HCT116 (cell line): ENCODE measurements at regions not wholly inside any gene's neighbourhood (a gene's known extent, or its start where the extent isn't known, plus 50 kb on each side); places are given as distances from the start of the nearest gene placed in this dataset.

Experiments used
- ATAC-seq: fragments of 200-7000 bp; cut with Tn5 transposase; 2 replicates; pipeline ENCODE4 v1.9.1; 2020; ENCODE audit warnings: mild to moderate bottlenecking, moderate library complexity
- BruUV-seq: library from RNA; stranded (reverse); fragments of 400-500 nt; replicated peaks from 2 replicates; lab custom pipeline; 2021; lab: Mats Ljungman, UMichigan
- CTCF ChIA-PET: fragments of 300-600 bp; sonication (Branson Sonifier 250); formaldehyde crosslinking; loops from one replicate; lab custom pipeline; 2021; ENCODE audit warnings: antibody characterized with exemption; lab: Charles Lee
- POLR2A ChIA-PET: fragments of 300-600, 350-600 bp; sonication (Branson Sonifier 250); formaldehyde crosslinking; loops from one replicate; lab custom pipeline; 2021; ENCODE audit warnings: antibody characterized with exemption; lab: Charles Lee
- RAD21 ChIA-PET, 2 experiments: fragments of 300-600 bp; sonication (Branson Sonifier 250); formaldehyde crosslinking; loops; one replicate each; lab custom pipeline; 2023; ENCODE audit warnings: low total read pairs in 2 of 2; ENCODE audit not compliant: uncharacterized antibody in 2 of 2, unreplicated experiment in 2 of 2, low non-redundant PET in 1 of 2; lab: Charles Lee
- DNase-seq: peaks from one replicate; pipeline ENCODE4 v3.0.0-alpha.2; 2010; ENCODE audit warnings: low read depth, low spot score
- H2AFZ ChIP-seq: fragments of 200-600 bp; shearing (Covaris generic), sonication (generic); 2 replicates; pipeline ENCODE4 v1.6.1; 2017; ENCODE audit warnings: low read depth, mixed run types, mixed read lengths, antibody characterized with exemption, low read length; ENCODE audit not compliant: poor library complexity, severe bottlenecking
- H3K27ac ChIP-seq: 2 replicates; pipeline ENCODE4 v1.5.1; 2012; ENCODE audit warnings: low read depth, low read length
- H3K27me3 ChIP-seq: fragments of 200-600 bp; sonication (generic); 2 replicates; pipeline ENCODE4 v1.6.1; 2016; ENCODE audit warnings: mixed run types, low read length, mixed read lengths; ENCODE audit not compliant: insufficient read depth
- H3K36me3 ChIP-seq, 2 experiments: fragments of 200-500 bp in 1 of 2; fragments of 200-600 bp in 1 of 2; sonication (Bioruptor generic) in 1 of 2; sonication (generic) in 1 of 2; 2 replicates each; pipeline versions ENCODE4 v1.5.1 to v1.6.1; 2014 to 2016; ENCODE audit warnings: low read length in 2 of 2, inconsistent platforms in 1 of 2, mixed read lengths in 1 of 2, mixed run types in 1 of 2; ENCODE audit not compliant: insufficient read depth in 2 of 2, control insufficient read depth in 1 of 2
- H3K4me1 ChIP-seq, 2 experiments: fragments of 200-600 bp in 1 of 2; sonication (generic) in 1 of 2; 2 replicates each; pipeline versions ENCODE4 v1.5.1 to v1.6.1; 2012 to 2017; ENCODE audit warnings: low read length in 2 of 2, inconsistent platforms in 1 of 2, mild to moderate bottlenecking in 1 of 2, mixed read lengths in 1 of 2, mixed run types in 1 of 2, moderate library complexity in 1 of 2; ENCODE audit not compliant: insufficient read depth in 2 of 2, control insufficient read depth in 1 of 2
- H3K4me2 ChIP-seq: fragments of 200-600 bp; sonication (generic); 2 replicates; pipeline ENCODE4 v1.6.1; 2017; ENCODE audit warnings: mixed run types, low read length, mixed read lengths
- H3K4me3 ChIP-seq, 2 experiments: fragments of 200-600 bp in 1 of 2; sonication (generic) in 1 of 2; replicated peaks in 1 of 2; 2 replicates each; pipeline ENCODE4 v1.5.1; 2011 to 2016; ENCODE audit warnings: low read length in 2 of 2, control low read depth in 1 of 2, low read depth in 1 of 2, mild to moderate bottlenecking in 1 of 2, mixed read lengths in 1 of 2, mixed run types in 1 of 2
- H3K79me2 ChIP-seq: fragments of 200-600 bp; sonication (generic); 2 replicates; pipeline ENCODE4 v1.6.1; 2017; ENCODE audit warnings: mild to moderate bottlenecking, mixed run types, low read length, moderate library complexity, mixed read lengths; ENCODE audit not compliant: insufficient read depth
- H3K9ac ChIP-seq: fragments of 200-600 bp; sonication (generic); 2 replicates; pipeline ENCODE4 v1.6.1; 2016; ENCODE audit warnings: low read length, mixed read lengths
- H3K9me2 ChIP-seq: fragments of 200-600 bp; sonication (generic), shearing (Covaris generic); 2 replicates; pipeline ENCODE4 v1.6.1; 2017; ENCODE audit warnings: mixed run types, mild to moderate bottlenecking, moderate library complexity; ENCODE audit not compliant: insufficient read depth
- H3K9me3 ChIP-seq, 2 experiments: fragments of 200-500 bp in 1 of 2; fragments of 200-600 bp in 1 of 2; sonication (Bioruptor generic) in 1 of 2; sonication (generic) in 1 of 2; 2 replicates each; pipeline ENCODE4 v1.6.1; 2014 to 2017; ENCODE audit warnings: low read length in 2 of 2, mixed read lengths in 2 of 2, inconsistent platforms in 1 of 2, low read depth in 1 of 2, mild to moderate bottlenecking in 1 of 2, mixed run types in 1 of 2, moderate library complexity in 1 of 2; ENCODE audit not compliant: control insufficient read depth in 1 of 2, insufficient read depth in 1 of 2
- H4K20me1 ChIP-seq: fragments of 200-600 bp; sonication (generic), shearing (Covaris generic); 2 replicates; pipeline ENCODE4 v1.6.1; 2017; ENCODE audit warnings: mixed run types, mild to moderate bottlenecking, moderate library complexity; ENCODE audit not compliant: insufficient read depth
- EGR1 ChIP-seq: IDR thresholded peaks from 2 replicates; pipeline ENCODE4 v1.6.1; 2012; ENCODE audit warnings: low read depth
- POLR2AphosphoS5 ChIP-seq: IDR thresholded peaks from 2 replicates; pipeline ENCODE4 v1.6.1; 2011; ENCODE audit warnings: mild to moderate bottlenecking, low read depth, low read length, moderate library complexity
- REST ChIP-seq: IDR thresholded peaks from 2 replicates; pipeline ENCODE4 v1.6.1; 2012; ENCODE audit warnings: low read depth
- TCF7L2 ChIP-seq: IDR thresholded peaks from 2 replicates; pipeline ENCODE4 v1.7.0; 2011; ENCODE audit warnings: borderline replicate concordance, inconsistent platforms; ENCODE audit not compliant: insufficient read depth, insufficient read length; ENCODE audit errors: extremely low read depth
- ZBTB33 ChIP-seq: IDR thresholded peaks from 2 replicates; pipeline ENCODE4 v1.6.1; 2011; ENCODE audit warnings: mild to moderate bottlenecking, low read length, moderate library complexity; ENCODE audit not compliant: insufficient replicate concordance; ENCODE audit errors: extremely low read depth
- intact Hi-C: fragments of 100-400 bp; cut with micrococcal nuclease; formaldehyde crosslinking; loops from 2 replicates; pipeline ENCODE4 v1.10.0; 2022
- TF ChIP-seq, protein P1 (sequence below): IDR thresholded peaks from 2 replicates; pipeline ENCODE4 v1.6.1; 2012
- TF ChIP-seq, protein P2 (sequence below), 3 experiments: fragments of 200-600 bp in 1 of 3; sonication (generic) in 1 of 3; IDR thresholded peaks in 2 of 3; conservative IDR thresholded peaks in 1 of 3; 2 replicates each; pipeline ENCODE4 v1.5.1; 2012 to 2017; ENCODE audit warnings: low read depth in 2 of 3, low read length in 2 of 3, antibody characterized with exemption in 1 of 3, borderline replicate concordance in 1 of 3, control low read depth in 1 of 3, mild to moderate bottlenecking in 1 of 3, mixed read lengths in 1 of 3, mixed run types in 1 of 3, moderate library complexity in 1 of 3; ENCODE audit not compliant: insufficient read depth in 1 of 3

- TF ChIP-seq POLR2AphosphoS5, result no peak
- TF ChIP-seq ZBTB33, result no peak
Observed at GRCh38 chr1:101161619-101162018, 75.2 kb upstream of the S1PR1 start (continued).

- ChIA-PET RAD21 (no interaction called here), CTCF (no interaction called here), POLR2A (no interaction called here)
- no TSS peak for BruUV-seq
- no peaks in the 10 kb centered on the region for H3K9me3 ChIP-seq
- no peak overlapping the region for H3K4me2 ChIP-seq
- TF ChIP-seq, protein P1, sequence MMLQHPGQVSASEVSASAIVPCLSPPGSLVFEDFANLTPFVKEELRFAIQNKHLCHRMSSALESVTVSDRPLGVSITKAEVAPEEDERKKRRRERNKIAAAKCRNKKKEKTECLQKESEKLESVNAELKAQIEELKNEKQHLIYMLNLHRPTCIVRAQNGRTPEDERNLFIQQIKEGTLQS, result no peak
- TF ChIP-seq, protein P2, sequence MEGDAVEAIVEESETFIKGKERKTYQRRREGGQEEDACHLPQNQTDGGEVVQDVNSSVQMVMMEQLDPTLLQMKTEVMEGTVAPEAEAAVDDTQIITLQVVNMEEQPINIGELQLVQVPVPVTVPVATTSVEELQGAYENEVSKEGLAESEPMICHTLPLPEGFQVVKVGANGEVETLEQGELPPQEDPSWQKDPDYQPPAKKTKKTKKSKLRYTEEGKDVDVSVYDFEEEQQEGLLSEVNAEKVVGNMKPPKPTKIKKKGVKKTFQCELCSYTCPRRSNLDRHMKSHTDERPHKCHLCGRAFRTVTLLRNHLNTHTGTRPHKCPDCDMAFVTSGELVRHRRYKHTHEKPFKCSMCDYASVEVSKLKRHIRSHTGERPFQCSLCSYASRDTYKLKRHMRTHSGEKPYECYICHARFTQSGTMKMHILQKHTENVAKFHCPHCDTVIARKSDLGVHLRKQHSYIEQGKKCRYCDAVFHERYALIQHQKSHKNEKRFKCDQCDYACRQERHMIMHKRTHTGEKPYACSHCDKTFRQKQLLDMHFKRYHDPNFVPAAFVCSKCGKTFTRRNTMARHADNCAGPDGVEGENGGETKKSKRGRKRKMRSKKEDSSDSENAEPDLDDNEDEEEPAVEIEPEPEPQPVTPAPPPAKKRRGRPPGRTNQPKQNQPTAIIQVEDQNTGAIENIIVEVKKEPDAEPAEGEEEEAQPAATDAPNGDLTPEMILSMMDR (IDR thresholded peaks at IDR 0.05 in 2 of 3, conservative IDR thresholded peaks at IDR 0.05 in 1 of 3; ENCODE audit: borderline replicate concordance in 1 of 3, insufficient read depth in 1 of 3, low read depth in 2 of 3, low read length in 2 of 3), result no peak
- no peak for TF ChIP-seq EGR1
- TF ChIP-seq ZBTB33, result no peak
- no peak for TF ChIP-seq TCF7L2
- no peak for TF ChIP-seq REST
- no peaks in the 10 kb centered on the region for H4K20me1 ChIP-seq
- no peak overlapping the region for H2AFZ ChIP-seq
- no peaks in the 10 kb centered on the region for H3K4me1 ChIP-seq
- ATAC-seq (no peak), DNase-seq (no peak)
- no peaks in the 10 kb centered on the region for H3K79me2 ChIP-seq
- no peak overlapping the region for H3K4me3 ChIP-seq
- no peak overlapping the region for H3K9ac ChIP-seq
- H3K27ac ChIP-seq, result no peak overlapping the region
- intact Hi-C loops, result no loop called here
- no peaks in the 10 kb centered on the region for H3K9me2 ChIP-seq
- no peaks in the 10 kb centered on the region for H3K27me3 ChIP-seq
- H3K36me3 ChIP-seq, result no peaks in the 10 kb centered on the region
Observed at GRCh38 chr1:101158424-101158823, 78.4 kb upstream of the S1PR1 start.
